ENCODE measurements at regions not wholly inside any gene's neighbourhood (a gene's known extent, or its start where the extent isn't known, plus 50 kb on each side); places are given as distances from the start of the nearest gene placed in this dataset.

GRCh38 chr3:44104043-44104442, 137.6 kb upstream of the TOPAZ1 start:
- no peak for TF ChIP-seq RCOR1 (IDR thresholded peaks at IDR 0.05; ENCODE audit: insufficient replicate concordance, low read length)
- no peak for TF ChIP-seq CHD1 (IDR thresholded peaks at IDR 0.05; ENCODE audit: low read depth, low read length)
- TF ChIP-seq RAD21 (IDR thresholded peaks at IDR 0.05; ENCODE audit: low read length) = no peak
- TF ChIP-seq CEBPB (IDR thresholded peaks at IDR 0.05; ENCODE audit: low read depth, low read length) = no peak
- no peak for TF ChIP-seq CTCF (conservative IDR thresholded peaks at IDR 0.05; ENCODE audit: low read depth, low read length)
- no peak for TF ChIP-seq MAZ (IDR thresholded peaks at IDR 0.05; ENCODE audit: borderline replicate concordance, low read depth, low read length)
- TF ChIP-seq MAFK (IDR thresholded peaks at IDR 0.05; ENCODE audit: low read depth, low read length) = no peak
- TF ChIP-seq ELK1 (IDR thresholded peaks at IDR 0.05; ENCODE audit: borderline replicate concordance, low read depth, low read length) = no peak
- TF ChIP-seq NFE2L2 (IDR thresholded peaks at IDR 0.05; ENCODE audit: low read depth, low read length) = no peak
- no peak for TF ChIP-seq BHLHE40 (IDR thresholded peaks at IDR 0.05; ENCODE audit: low read depth, low read length)
- TF ChIP-seq MXI1 (IDR thresholded peaks at IDR 0.05; ENCODE audit: borderline replicate concordance, low read depth, low read length) = no peak
- TF ChIP-seq FOS (IDR thresholded peaks at IDR 0.05; ENCODE audit: low read depth, low read length) = no peak
- no peak for TF ChIP-seq POLR2A (IDR thresholded peaks at IDR 0.05; ENCODE audit: low read depth, low read length)
- TF ChIP-seq RFX5 (IDR thresholded peaks at IDR 0.05; ENCODE audit: low read depth, low read length) = no peak
- TF ChIP-seq USF2 (IDR thresholded peaks at IDR 0.05; ENCODE audit: low read depth, low read length) = no peak
- TF ChIP-seq SMC3 (IDR thresholded peaks at IDR 0.05; ENCODE audit: low read depth, low read length) = no peak
- Histone ChIP-seq H3K56ac (ENCODE audit: extremely low read depth, insufficient read depth, low read length) (no peak overlapping the region), H3K9me1 (ENCODE audit: insufficient read depth, low read length) (no peaks in the 10 kb centered on the region), H3K14ac (replicated peaks; ENCODE audit: low read depth, low read length) (no peak overlapping the region), H4K8ac (ENCODE audit: low read depth in 2 of 2, low read length in 2 of 2) (no peak overlapping the region), H2BK120ac (ENCODE audit: low read depth, low read length) (no peak overlapping the region), H3K4ac (ENCODE audit: low read depth, low read length) (no peak overlapping the region), H4K5ac (ENCODE audit: low read depth, low read length) (no peak overlapping the region), H2AK9ac (replicated peaks; ENCODE audit: low read depth, low read length, poor library complexity) (peak overlapping the region; percentile 15), H3K36me3 (ENCODE audit: control insufficient read depth, insufficient read depth, low read length) (no peaks in the 10 kb centered on the region), H3K27me3 (ENCODE audit: control insufficient read depth, insufficient read depth, low read length) (peaks cover 8% of the 10 kb centered on the region), H3K23ac (ENCODE audit: low read depth, low read length) (no peak overlapping the region), H4K91ac (ENCODE audit: insufficient read depth, low read depth, low read length) (no peak overlapping the region), H3K9ac (ENCODE audit: low read depth, low read length) (no peak overlapping the region), H3K18ac (ENCODE audit: low read depth, low read length) (no peak overlapping the region), H3K4me1 (ENCODE audit: control insufficient read depth, insufficient read depth, low read length) (no peaks in the 10 kb centered on the region), H3K79me1 (ENCODE audit: low read depth in 1 of 2, low read length in 2 of 2) (no peaks in the 10 kb centered on the region), H2BK20ac (ENCODE audit: low read depth, low read length) (no peak overlapping the region), H3K9me3 (ENCODE audit: control insufficient read depth, insufficient read depth, low read length) (no peaks in the 10 kb centered on the region), H2BK15ac (ENCODE audit: low read depth, low read length) (no peak overlapping the region), H4K20me1 (ENCODE audit: insufficient read depth, low read length) (no peaks in the 10 kb centered on the region), H2AK5ac (ENCODE audit: low read depth, low read length) (no peak overlapping the region), H3K27ac (ENCODE audit: insufficient read depth, low read length) (no peak overlapping the region), H2BK5ac (ENCODE audit: low read depth, low read length, poor library complexity, severe bottlenecking) (no peak overlapping the region), H2AFZ (replicated peaks; ENCODE audit: low read length, poor library complexity) (no peak overlapping the region), H3K4me2 (ENCODE audit: low read depth, low read length) (no peak overlapping the region), H3K4me3 (ENCODE audit: insufficient read depth, low read depth, low read length) (no peak overlapping the region)
- CTCF ChIA-PET = no interaction called here
- POLR2A ChIA-PET (ENCODE audit: unreplicated experiment) = no interaction called here
- DNase-seq (no peak), ATAC-seq (ENCODE audit: low read depth) (no peak)
- WGBS, 2 experiments (ENCODE audit: extremely low coverage in 2 of 2, insufficient read length in 1 of 2) = no CpG with 5 or more reads among the region's 2 CpGs
- in situ Hi-C loops (cut with MboI; ENCODE audit: low sequenced_read_pairs) = no loop called here
- dilution Hi-C loops (cut with HindIII; ENCODE audit: low sequenced_read_pairs, unreplicated experiment) = no loop called here
- intact Hi-C loops (cut with micrococcal nuclease) = no loop called here
- no TSS peak for BruUV-seq (replicated peaks)

All from IMR-90 (cell line).